Spleen (tissue), 11 donors: ENCODE measurements at regions not wholly inside any gene's neighbourhood (a gene's known extent, or its start where the extent isn't known, plus 50 kb on each side); places are given as distances from the start of the nearest gene placed in this dataset.

ENCODE experiments used
- DNase-seq: peaks from one replicate; pipeline ENCODE4 v3.0.0-alpha.2; 2020
- H3K27ac ChIP-seq, 8 donors: fragments of 200-600 bp; sonication (generic) in 7 of 8; 1 replicate in 4 of 8; 2 replicates in 4 of 8; pipeline versions ENCODE4 v1.5.0 to v1.8.0; 2016 to 2021; ENCODE audit warnings: inconsistent platforms in 4 of 8, mild to moderate bottlenecking in 4 of 8, moderate library complexity in 1 of 8
- H3K27me3 ChIP-seq, 7 donors: fragments of 200-600 bp; sonication (generic) in 6 of 7; replicated peaks in 1 of 7; 1 replicate in 4 of 7; 2 replicates in 3 of 7; pipeline versions ENCODE4 v1.5.0 to v1.8.0; 2016 to 2021; ENCODE audit warnings: inconsistent platforms in 3 of 7, mild to moderate bottlenecking in 1 of 7
- H3K36me3 ChIP-seq, 6 donors: fragments of 200-600 bp; sonication (generic) in 5 of 6; 1 replicate in 4 of 6; 2 replicates in 2 of 6; pipeline versions ENCODE4 v1.5.0 to v1.8.0; 2016 to 2021; ENCODE audit warnings: inconsistent platforms in 2 of 6
- H3K4me1 ChIP-seq, 6 donors: fragments of 200-600 bp; sonication (generic) in 5 of 6; 1 replicate in 3 of 6; 2 replicates in 3 of 6; pipeline versions ENCODE4 v1.5.0 to v1.8.0; 2016 to 2021; ENCODE audit warnings: inconsistent platforms in 3 of 6
- H3K4me3 ChIP-seq, 8 donors: fragments of 200-600 bp; sonication (generic) in 7 of 8; 1 replicate in 4 of 8; 2 replicates in 4 of 8; pipeline versions ENCODE4 v1.5.0 to v1.8.0; 2016 to 2021; ENCODE audit warnings: inconsistent platforms in 4 of 8, mild to moderate bottlenecking in 4 of 8, moderate library complexity in 2 of 8
- H3K9me3 ChIP-seq, 8 donors: fragments of 200-600 bp; sonication (generic) in 7 of 8; 1 replicate in 4 of 8; 2 replicates in 4 of 8; pipeline versions ENCODE4 v1.5.0 to v1.8.0; 2016 to 2021; ENCODE audit warnings: inconsistent platforms in 4 of 8
- POLR2A ChIP-seq, 3 donors: fragments of 450-650 bp; IDR thresholded peaks; one replicate each; pipeline ENCODE4 v1.5.1; 2017; ENCODE audit warnings: antibody characterized with exemption in 3 of 3, mild to moderate bottlenecking in 1 of 3
- POLR2AphosphoS5 ChIP-seq, 3 donors: sonication (generic); formaldehyde crosslinking; IDR thresholded peaks; one replicate each; pipeline ENCODE4 v1.5.1; 2017; ENCODE audit warnings: antibody characterized with exemption in 3 of 3
- WGBS, 5 donors: extraction: QIAGEN DNeasy Blood & Tissue Kit in 3 of 5; methylation state at CpG; one replicate each; pipeline versions ENCODE4 v1.1.5 to v1.1.7; 2013 to 2018; 5-methylcytosine and 5-hydroxymethylcytosine counted together
- intact Hi-C: fragments of 100-400 bp; cut with DNase I; formaldehyde crosslinking; loops from one replicate; pipeline ENCODE4 v1.15.0; 2023; ENCODE audit warnings: low total_unique reads
- TF ChIP-seq, protein P1 (sequence below), 11 experiments: fragments of 200-600 bp in 7 of 11; fragments of 450-650 bp in 4 of 11; sonication (generic) in 4 of 11; IDR thresholded peaks in 8 of 11; conservative IDR thresholded peaks in 3 of 11; 1 replicate in 7 of 11; 2 replicates in 4 of 11; pipeline versions ENCODE4 v1.4.0 to v1.8.0; 2016 to 2021; ENCODE audit warnings: antibody characterized with exemption in 11 of 11, inconsistent platforms in 4 of 11, mild to moderate bottlenecking in 1 of 11
- donor health status: healthy with polysubstance abuse.
- donor health status: DM: no; HTN: no; CAD: no; lungs with moderate emphysema.
- donor health status: DM: no; HTN: no; CAD: no.
- donor health status: Bipolar disorder and iron deficiency.
- donor health status: healthy.
- donor health status: DM: no; HTN: no; CAD: no.
- donor health status: DM: yes; HTN: yes; CAD: no.

- WGBS, 5 donors = 74 to 88% (median 83%) methylated on average over 4 of the region's 4 CpGs
Measured at GRCh38 chr12:124169577-124170284, 125.2 kb upstream of the RFLNA start.

DNA sequence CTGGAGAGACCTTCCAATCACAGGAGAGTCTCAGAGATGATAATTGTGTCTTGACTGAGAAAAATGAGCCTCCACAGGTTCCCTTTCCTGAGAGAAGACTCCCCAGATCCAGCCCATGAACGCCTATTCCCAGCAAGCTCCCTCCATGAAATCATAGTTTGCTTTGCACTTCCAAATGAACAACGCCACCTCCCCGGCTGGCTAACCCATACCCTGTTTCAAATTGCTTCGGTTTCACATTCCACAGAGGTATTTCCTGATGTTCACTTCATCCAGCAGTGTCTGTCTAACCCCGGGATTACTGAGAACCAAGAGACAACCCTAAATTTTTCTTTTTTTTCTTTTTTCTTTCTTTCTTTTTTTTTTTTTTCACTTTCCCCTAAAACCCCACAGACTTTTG is 124.1 kb upstream of the RFLNA start:
- H3K36me3 ChIP-seq = no peaks in the 10 kb centered on the region
- peaks cover 0 to 3% (median 0%) of the 10 kb centered on the region in 7 donors for H3K27me3 ChIP-seq
- H3K4me1 ChIP-seq = no peaks in the 10 kb centered on the region
- no peak for DNase-seq
- no peak overlapping the region for H3K27ac ChIP-seq
- H3K9me3 ChIP-seq = peaks cover 0 to 4% (median 0%) of the 10 kb centered on the region in 8 donors
- 84 to 95% (median 92%) methylated on average over 5 of the region's 5 CpGs for WGBS, 5 donors
- no peak overlapping the region for H3K4me3 ChIP-seq
- intact Hi-C loops = no loop called here
- TF ChIP-seq, protein P1, sequence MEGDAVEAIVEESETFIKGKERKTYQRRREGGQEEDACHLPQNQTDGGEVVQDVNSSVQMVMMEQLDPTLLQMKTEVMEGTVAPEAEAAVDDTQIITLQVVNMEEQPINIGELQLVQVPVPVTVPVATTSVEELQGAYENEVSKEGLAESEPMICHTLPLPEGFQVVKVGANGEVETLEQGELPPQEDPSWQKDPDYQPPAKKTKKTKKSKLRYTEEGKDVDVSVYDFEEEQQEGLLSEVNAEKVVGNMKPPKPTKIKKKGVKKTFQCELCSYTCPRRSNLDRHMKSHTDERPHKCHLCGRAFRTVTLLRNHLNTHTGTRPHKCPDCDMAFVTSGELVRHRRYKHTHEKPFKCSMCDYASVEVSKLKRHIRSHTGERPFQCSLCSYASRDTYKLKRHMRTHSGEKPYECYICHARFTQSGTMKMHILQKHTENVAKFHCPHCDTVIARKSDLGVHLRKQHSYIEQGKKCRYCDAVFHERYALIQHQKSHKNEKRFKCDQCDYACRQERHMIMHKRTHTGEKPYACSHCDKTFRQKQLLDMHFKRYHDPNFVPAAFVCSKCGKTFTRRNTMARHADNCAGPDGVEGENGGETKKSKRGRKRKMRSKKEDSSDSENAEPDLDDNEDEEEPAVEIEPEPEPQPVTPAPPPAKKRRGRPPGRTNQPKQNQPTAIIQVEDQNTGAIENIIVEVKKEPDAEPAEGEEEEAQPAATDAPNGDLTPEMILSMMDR (IDR thresholded peaks at IDR 0.05 in 8 of 11, conservative IDR thresholded peaks at IDR 0.05 in 3 of 11) = no peak
- TF ChIP-seq POLR2A (IDR thresholded peaks at IDR 0.05) (no peak), POLR2AphosphoS5 (IDR thresholded peaks at IDR 0.05) (no peak)

More at GRCh38 chr12:124169577-124170284, 125.2 kb upstream of the RFLNA start:
- TF ChIP-seq, protein P1 (IDR thresholded peaks at IDR 0.05 in 8 of 11, conservative IDR thresholded peaks at IDR 0.05 in 3 of 11) = no peak
- no peak for TF ChIP-seq POLR2AphosphoS5 (IDR thresholded peaks at IDR 0.05)
- no peak for TF ChIP-seq POLR2A (IDR thresholded peaks at IDR 0.05)
- H3K27me3 ChIP-seq = peaks cover 0 to 3% (median 0%) of the 10 kb centered on the region in 7 donors
- intact Hi-C loops = no loop called here
- no peaks in the 10 kb centered on the region for H3K4me1 ChIP-seq
- H3K36me3 ChIP-seq = no peaks in the 10 kb centered on the region
- H3K4me3 ChIP-seq = no peak overlapping the region
- H3K27ac ChIP-seq = no peak overlapping the region
- H3K9me3 ChIP-seq = peaks cover 0 to 12% (median 0%) of the 10 kb centered on the region in 8 donors
- no peak for DNase-seq

DNA sequence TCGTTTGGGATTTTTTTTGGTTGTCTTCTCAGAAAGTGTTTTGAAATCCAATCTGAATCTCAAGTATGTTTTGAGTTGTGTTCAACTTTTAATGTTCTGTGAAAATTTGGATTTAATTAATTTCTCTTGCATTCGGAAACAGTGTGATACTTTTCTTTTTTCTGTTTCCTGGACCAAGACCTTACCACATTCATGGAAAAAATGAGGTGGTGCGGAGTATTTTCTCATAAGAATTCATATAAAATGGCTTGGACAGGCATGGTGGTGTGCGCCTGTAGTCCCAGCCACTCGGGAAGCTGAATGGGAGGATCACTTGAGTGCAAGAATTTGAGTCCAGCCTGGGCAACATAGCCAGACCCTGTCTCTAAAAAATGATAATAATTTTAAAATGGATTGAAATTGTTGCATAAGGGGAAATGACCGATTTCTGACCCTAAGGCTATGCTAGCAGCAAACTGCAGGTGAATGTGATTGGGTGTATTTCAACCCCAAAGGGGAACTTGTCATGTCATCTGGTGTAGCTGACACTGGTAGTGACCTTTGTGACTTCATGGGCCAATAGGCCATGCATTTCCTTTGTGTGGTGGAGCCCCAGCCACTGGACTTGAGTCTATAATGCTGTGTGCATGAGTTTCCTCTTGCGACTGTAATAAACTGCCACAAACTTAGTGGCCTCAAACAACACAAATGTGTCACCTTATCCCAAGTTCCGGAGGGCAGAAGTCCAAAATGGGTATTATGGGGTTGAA is 123.5 kb upstream of the RFLNA start:
- TF ChIP-seq POLR2A (IDR thresholded peaks at IDR 0.05) = no peak
- TF ChIP-seq POLR2AphosphoS5 (IDR thresholded peaks at IDR 0.05) = no peak
- TF ChIP-seq, protein P1 (IDR thresholded peaks at IDR 0.05 in 8 of 11, conservative IDR thresholded peaks at IDR 0.05 in 3 of 11) = no peak
- Histone ChIP-seq H3K9me3 (no peaks in the 10 kb centered on the region), H3K27ac (no peak overlapping the region), H3K27me3 (peaks cover 0 to 3% (median 0%) of the 10 kb centered on the region in 7 donors), H3K36me3 (no peaks in the 10 kb centered on the region), H3K4me3 (no peak overlapping the region), H3K4me1 (no peaks in the 10 kb centered on the region)
- no peak for DNase-seq
- intact Hi-C loops = no loop called here
- WGBS, 5 donors = 82 to 93% (median 88%) methylated on average over 8 of the region's 8 CpGs

DNA sequence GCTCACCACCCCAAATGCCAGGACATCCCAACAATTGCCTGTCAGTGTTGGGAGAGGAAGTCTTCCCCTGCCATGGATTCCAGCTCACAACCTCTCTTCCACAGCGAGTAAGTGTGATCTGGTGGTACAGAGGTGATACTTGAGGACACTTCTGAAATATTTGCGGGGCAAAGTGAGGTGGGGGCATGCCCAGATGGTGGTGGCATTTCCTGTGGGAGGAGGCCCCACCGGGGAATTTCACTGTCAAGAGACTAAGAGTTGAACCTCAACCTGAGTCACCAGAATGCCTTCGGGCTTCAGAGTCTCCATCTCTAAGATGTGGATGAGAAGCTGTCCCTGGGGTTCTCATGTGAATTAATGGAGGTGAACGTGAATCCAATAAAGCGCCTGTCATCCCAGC is 122.3 kb upstream of the RFLNA start:
- TF ChIP-seq POLR2A (IDR thresholded peaks at IDR 0.05) (no peak), POLR2AphosphoS5 (IDR thresholded peaks at IDR 0.05) (no peak)
- TF ChIP-seq, protein P1 (IDR thresholded peaks at IDR 0.05 in 8 of 11, conservative IDR thresholded peaks at IDR 0.05 in 3 of 11) = no peak
- intact Hi-C loops = no loop called here
- WGBS, 5 donors = 77 to 84% (median 82%) methylated on average over 6 of the region's 6 CpGs
- Histone ChIP-seq H3K27ac (no peak overlapping the region), H3K4me3 (no peak overlapping the region), H3K27me3 (peaks cover 0 to 3% (median 0%) of the 10 kb centered on the region in 7 donors), H3K4me1 (no peaks in the 10 kb centered on the region), H3K9me3 (no peaks in the 10 kb centered on the region), H3K36me3 (no peaks in the 10 kb centered on the region)
- no peak for DNase-seq
